KG1 (cell line): ENCODE measurements at regions not wholly inside any gene's neighbourhood (a gene's known extent, or its start where the extent isn't known, plus 50 kb on each side); places are given as distances from the start of the nearest gene placed in this dataset.

Source experiments
- DNase-seq: peaks from one replicate; lab custom pipeline; 2025; lab: John Stamatoyannopoulos, UW

DNA sequence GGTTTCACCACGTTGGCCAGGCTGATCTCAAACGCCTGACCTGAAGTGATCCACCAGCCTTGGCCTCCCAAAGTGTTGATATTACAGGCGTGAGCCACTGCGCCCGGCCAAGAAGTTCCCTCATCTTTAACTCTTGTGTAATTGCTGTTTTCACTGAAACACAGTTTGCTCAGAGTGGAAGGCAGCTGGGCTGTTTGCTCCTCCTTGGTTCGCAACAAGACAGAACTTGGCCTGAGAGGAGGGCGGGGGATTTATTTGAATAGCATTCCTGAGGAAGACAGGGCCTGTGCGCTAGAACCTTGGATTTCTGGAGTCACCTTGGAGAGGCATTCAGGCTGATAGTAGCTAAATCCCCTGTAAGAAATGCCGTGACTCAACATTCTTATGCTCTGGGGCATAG, 226.7 kb upstream of the MCTP2 start:
- no peak for DNase-seq

- DNase-seq = no peak
These were observed 229.3 kb upstream of the MCTP2 start for GRCh38 chr15:94002041-94002440.

DNA sequence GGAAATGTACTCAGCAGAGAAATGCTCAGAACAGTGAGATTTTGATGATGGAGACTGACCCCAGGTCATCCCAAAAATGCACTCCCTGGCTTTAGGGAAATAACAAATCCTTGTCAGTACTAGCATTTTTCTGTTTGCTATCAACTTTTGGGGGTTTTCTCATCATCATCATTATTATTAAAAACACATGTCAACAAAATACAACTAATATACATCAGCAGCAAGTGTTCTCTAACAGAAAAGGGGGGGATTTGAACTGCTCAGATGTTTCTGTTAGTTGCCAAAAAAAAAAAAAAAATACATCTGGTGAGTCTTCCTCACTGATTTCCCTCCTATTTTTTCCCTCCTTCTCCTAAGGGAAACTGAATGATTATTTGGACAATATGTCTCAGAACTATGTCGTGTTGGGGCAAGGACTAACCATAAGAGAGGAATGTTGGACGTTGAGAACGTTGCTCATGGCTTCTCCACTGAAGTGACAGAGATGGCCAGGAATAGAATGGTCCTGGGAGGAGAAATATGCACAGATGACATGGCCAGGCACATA, 230.0 kb upstream of the MCTP2 start:
- DNase-seq = no peak

DNA sequence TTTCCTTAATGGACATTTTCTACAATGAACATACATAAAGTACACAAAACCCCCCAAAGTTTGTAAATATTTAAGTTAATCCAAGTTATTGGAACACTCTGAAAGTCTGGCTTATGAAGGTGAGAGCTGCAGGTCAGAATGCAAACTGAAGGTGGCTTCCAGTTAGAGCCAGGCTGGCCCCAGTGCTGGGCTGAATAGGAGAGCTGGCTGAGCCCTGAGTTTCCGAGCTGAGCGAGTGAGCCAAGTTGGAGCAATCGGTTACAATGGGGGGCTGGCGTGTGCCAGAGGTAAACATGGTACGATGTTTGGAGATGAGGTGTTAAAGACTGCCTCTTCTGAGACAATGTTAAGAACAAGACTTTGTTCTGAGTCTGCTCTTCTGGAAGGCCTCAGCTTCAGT, 230.8 kb upstream of the MCTP2 start:
- no peak for DNase-seq

GRCh38 chr15:93997071-93997658, 234.2 kb upstream of the MCTP2 start:
- no peak for DNase-seq

- DNase-seq = no peak
These were observed 241.8 kb upstream of the MCTP2 start for GRCh38 chr15:93989440-93989998.

GRCh38 chr15:93987068-93987467, 244.3 kb upstream of the MCTP2 start:
- no peak for DNase-seq

DNA sequence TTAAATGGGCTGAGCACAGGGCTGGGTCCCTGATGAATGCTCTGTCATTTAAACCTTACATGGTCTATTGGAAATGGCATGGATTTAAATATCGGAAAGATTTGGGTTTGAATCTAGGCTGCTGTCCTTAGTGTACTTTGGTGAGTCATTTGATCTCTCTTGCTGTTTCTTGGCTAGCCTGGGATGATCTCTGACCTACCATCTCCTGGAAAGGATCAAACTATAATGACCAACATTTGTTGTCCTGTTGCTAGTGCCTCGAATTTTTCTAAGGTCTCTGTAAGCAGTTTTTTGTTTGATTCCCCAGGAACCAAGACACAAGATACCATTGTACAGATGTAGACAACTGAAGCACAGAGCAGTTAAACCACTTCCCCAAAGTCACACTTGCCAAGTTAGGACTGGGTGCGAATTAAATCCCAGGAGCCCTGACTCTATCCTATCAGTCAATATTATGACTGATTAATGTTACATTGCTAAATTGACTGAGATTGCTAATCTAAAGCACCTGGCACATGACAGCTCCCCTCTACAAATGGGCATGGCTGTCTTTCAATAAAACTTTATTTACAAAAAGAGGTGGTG, 244.9 kb upstream of the MCTP2 start:
- DNase-seq = no peak

GRCh38 chr15:93985925-93986324, 245.4 kb upstream of the MCTP2 start:
- DNase-seq = no peak

- no peak for DNase-seq
These were observed 246.2 kb upstream of the MCTP2 start for GRCh38 chr15:93985176-93985575.

- no peak for DNase-seq
These were observed 247.8 kb upstream of the MCTP2 start for GRCh38 chr15:93983526-93983925.

GRCh38 chr15:93982226-93982727, 249.1 kb upstream of the MCTP2 start:
- DNase-seq = no peak

GRCh38 chr15:93981706-93982105, 249.7 kb upstream of the MCTP2 start:
- no peak for DNase-seq

DNA sequence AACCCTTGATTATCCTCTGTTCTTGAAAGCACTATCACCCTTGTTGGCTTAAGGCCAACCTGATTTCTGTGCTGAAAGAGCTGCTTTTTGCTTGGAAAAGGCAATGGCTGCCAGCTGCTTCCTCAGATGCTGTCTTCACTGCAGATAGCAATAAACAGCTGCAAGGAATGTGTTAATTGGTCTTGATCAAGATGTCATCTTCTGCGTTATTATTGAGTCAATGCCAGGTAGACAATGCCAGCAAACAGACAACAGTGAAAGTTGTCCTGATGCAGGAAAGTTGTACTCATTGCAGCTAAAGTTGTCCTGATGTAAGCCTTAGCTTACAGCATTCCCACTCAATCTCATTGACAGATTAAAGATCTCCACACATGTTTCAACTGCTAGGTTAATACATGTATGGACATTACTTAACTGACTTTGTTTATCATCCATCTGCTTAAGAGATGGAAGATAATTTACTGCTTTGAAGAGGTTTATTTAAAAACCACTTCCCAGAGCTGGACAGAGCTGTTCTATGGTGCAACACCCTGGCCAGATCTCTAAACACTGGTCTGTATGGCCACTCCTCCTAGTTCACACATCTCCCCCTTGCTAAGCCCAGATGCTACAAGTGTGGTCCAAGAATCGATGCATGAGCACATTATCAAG, 251.0 kb upstream of the MCTP2 start:
- no peak for DNase-seq

DNA sequence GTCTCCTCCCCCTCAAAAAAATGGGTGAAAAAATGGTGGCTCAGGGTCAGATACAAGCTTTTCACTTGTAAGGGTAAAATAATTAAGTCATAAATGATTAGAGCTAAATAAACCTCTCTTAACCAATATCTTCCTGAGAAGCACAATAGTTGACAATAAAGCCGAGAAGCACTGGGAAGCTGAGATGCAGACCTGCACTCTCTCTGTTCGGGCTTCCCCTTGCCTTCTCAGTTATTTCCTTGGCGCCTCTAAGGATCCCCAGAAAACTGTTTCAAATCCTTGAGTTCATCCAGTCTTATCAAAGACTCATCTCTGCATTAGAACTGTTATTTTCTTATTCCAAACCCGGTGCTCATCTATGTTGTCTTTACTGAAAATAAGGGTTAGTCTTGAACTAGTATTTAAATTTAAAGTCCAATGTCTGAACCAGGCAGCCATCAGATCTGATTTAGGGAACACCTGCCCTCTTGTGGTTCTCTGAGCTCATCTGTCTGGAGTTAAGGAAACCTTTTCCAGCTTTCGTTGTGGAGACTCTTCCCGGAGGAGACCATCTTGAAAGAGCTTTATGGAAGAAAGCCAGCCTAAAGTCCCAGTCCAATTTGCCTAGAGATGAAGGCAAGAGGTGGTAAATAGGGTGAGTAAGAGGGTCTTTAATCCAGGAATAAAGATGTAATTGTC, 256.4 kb upstream of the MCTP2 start:
- no peak for DNase-seq

DNA sequence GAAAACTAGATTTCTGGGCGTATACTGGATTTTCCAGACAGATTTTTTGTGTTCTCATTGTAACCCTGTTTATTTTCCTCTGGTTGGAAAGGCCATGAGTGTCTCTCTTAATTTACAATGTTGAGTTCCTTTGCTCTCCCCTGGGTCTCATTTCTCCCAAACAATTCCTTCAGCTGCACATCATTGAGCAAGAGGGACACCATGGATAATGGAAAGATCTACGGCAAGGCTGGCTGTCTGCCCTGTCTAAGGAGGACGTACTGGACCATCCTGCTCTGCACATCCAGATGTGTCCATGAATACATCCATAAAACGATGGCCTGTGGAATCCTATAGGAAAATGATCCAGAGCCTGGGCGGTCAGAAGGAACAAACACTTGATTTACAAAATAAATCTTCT, 258.1 kb upstream of the MCTP2 start:
- DNase-seq = no peak

GRCh38 chr15:93968773-93969172, 262.6 kb upstream of the MCTP2 start:
- DNase-seq = no peak

GRCh38 chr15:93965304-93965908, 266.0 kb upstream of the MCTP2 start:
- DNase-seq = no peak

- DNase-seq = no peak
These were observed 276.3 kb upstream of the MCTP2 start for GRCh38 chr15:93954985-93955571.

- DNase-seq = no peak
These were observed 282.6 kb upstream of the MCTP2 start for GRCh38 chr15:93948726-93949125.

DNA sequence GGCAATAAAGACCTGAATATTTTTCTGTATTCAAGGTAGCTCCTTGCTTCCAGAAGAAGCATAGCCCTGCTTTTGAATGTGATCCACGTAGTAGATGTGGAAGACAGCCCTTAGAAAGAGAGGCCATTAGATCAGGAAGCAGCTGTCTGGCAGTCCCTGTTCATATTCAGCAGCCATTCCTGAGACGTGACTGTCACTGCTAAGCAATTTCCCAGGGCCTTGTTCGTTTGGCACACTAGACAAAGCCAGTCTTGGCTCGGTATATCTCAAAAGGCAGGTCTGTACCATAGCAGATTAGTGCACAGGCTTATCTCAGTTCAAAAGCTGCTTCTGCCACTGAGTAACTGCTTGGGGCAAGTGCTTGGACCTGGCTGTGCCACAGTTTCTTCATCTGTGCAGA, 287.8 kb upstream of the MCTP2 start:
- no peak for DNase-seq

- DNase-seq = no peak
These were observed 289.1 kb upstream of the MCTP2 start for GRCh38 chr15:93942269-93942694.
